D721Med (cell line): ENCODE measurements at regions not wholly inside any gene's neighbourhood (a gene's known extent, or its start where the extent isn't known, plus 50 kb on each side); places are given as distances from the start of the nearest gene placed in this dataset.

ENCODE experiments used
- DNase-seq: peaks from one replicate; pipeline ENCODE4 v3.0.0; 2011; ENCODE audit warnings: low spot score; ENCODE audit not compliant: insufficient read length
- FAIRE-seq: peaks from 2 replicates; lab custom pipeline; 2011; peaks lifted over from hg19 to GRCh38; lab: Jason Lieb, UNC
- TF ChIP-seq, protein P1 (sequence below): IDR thresholded peaks from 2 replicates; pipeline ENCODE4 v1.5.1; 2012; ENCODE audit warnings: mild to moderate bottlenecking, control low read depth; ENCODE audit not compliant: insufficient read depth; ENCODE audit errors: missing control alignments

DNA sequence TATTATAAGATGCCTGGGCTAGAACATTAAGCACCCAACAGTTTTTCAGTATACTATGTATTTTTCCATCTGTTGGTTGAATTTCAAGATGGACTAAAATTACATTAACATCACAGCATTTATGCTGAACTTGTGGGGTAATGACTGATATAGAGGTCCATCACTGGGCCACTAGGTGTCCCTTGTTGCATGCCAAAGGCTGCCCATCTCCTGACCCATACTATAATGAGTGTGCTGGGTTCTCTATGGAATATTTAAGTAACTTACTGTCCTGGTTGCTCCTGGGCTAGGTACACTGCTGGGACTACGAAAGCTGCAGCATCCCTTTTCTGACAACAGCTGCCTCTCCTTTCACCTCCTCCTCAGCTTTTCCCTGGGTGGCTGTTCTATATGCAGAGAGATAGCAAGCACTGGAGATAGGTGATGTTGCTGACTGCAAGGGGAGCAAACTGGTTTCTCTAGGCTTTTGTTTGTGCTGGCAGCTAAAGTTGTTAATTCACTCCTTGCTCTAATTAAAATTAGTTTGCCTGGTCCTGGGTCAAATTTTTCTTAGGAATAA lies 138.6 kb upstream of the TRHDE start:
- FAIRE-seq (no peak), DNase-seq (no peak)

DNA sequence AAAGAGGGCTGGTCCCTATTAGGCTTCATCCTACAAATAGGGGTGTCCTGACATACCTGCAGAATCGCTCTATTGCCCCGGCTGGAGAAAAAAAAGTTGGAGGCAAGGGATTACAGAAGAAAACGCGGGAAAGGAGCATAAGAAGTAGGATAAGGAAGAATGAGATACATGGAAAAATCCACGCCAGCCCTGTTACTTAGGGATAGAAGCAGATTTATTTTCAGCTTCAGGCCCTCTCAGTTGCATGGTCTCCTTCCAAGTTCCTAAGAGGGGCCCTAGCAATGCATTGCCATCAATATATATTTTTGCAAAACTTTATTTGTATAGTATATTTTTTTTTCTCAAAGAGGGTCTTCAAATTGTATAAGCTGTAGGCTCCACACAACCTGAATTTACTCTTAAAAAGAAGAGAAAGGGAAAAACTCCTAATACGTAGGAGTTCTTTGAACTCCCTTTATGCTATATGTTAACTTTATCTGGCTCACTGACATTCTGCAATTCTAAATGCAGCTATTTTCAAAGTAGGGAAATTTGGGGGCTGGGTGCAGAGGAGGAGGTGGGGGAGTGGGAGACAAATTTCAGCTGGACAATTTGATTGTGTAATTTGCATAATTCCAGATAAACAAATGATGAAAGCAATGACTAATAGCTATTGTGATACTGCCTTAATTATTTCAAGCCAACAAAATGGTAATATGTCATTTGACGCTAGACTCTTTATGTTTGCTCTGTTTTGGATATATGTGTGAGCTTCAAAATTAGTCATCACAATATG lies 137.7 kb upstream of the TRHDE start:
- FAIRE-seq: no peak
- DNase-seq: no peak
- TF ChIP-seq, protein P1, sequence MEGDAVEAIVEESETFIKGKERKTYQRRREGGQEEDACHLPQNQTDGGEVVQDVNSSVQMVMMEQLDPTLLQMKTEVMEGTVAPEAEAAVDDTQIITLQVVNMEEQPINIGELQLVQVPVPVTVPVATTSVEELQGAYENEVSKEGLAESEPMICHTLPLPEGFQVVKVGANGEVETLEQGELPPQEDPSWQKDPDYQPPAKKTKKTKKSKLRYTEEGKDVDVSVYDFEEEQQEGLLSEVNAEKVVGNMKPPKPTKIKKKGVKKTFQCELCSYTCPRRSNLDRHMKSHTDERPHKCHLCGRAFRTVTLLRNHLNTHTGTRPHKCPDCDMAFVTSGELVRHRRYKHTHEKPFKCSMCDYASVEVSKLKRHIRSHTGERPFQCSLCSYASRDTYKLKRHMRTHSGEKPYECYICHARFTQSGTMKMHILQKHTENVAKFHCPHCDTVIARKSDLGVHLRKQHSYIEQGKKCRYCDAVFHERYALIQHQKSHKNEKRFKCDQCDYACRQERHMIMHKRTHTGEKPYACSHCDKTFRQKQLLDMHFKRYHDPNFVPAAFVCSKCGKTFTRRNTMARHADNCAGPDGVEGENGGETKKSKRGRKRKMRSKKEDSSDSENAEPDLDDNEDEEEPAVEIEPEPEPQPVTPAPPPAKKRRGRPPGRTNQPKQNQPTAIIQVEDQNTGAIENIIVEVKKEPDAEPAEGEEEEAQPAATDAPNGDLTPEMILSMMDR: no peak

More for the DNA sequence above, 138.6 kb upstream of the TRHDE start:
- TF ChIP-seq, protein P1: no peak

DNA sequence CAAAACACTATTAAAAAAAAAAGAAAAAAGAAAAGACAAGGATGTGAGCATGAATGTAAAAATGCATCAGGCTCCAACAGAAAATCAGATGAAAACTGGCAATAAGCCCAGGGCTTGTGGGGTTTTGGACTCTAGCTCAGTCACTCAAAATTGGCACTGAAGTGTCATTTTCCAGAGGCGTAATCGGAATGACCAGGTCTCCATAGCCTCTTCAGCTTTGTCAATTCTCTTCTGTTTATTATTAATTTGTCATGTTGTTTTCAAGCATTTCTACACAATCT lies 137.2 kb upstream of the TRHDE start:
- DNase-seq: no peak
- TF ChIP-seq, protein P1: no peak
- no peak for FAIRE-seq

DNA sequence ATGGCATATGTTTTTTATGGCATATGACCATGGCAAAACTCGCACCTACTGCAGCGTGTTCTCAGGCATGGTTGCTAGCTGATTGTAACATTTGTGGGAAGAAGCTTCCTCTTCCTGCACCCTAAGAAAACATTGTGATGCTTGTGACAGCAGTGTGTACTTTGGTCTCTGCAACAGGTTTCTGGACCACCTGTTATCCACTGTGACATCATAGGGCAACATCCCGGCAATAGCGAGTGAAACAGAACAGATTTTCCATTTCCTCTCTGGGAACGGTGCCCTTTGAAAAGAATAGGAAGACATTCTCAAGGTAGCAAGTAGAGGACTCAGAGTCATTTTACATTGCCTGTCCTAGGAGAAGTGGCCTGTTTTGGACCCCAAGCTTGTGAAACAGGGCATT lies 135.4 kb upstream of the TRHDE start:
- DNase-seq (no peak), FAIRE-seq (no peak)
- TF ChIP-seq, protein P1: no peak

DNA sequence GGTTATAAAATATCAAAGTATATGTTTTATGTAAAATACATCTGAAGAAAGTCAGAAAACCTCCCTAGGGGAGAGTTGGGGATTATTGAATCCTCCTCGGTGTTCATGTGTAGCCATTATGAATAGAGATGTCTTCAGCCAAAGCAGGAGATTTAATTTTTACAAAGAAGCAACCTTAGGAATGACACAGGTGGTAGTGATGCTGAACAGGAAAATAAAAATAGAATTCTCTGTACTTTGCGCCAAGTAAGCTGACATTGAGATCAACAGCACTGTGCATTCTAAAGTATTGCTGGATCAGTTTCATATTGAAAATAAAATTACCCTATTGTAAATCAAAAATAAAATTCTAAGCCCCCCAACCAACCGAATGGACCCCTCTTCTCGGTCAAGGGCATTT lies 132.8 kb upstream of the TRHDE start:
- no peak for DNase-seq
- TF ChIP-seq, protein P1: no peak
- FAIRE-seq: no peak

DNA sequence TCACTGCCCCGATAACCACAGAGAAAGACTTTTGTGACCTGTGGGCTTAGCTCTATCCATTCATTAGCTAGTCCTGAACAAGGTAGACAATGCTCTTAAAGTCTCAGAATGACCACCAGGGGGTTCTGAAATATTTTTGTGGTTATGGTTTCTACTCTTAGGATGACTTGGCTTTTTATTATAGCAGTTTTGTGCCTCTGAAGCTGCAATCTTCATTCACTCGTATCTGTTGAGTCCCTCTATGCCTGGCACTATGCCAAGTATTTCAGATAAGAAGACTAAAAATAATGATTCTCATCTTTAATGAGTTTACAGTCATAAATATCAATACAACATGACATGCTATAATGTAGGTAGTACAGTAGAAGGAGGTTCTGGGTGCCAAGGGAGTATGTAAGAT lies 130.8 kb upstream of the TRHDE start:
- FAIRE-seq: no peak
- DNase-seq: no peak
- TF ChIP-seq, protein P1: no peak

DNA sequence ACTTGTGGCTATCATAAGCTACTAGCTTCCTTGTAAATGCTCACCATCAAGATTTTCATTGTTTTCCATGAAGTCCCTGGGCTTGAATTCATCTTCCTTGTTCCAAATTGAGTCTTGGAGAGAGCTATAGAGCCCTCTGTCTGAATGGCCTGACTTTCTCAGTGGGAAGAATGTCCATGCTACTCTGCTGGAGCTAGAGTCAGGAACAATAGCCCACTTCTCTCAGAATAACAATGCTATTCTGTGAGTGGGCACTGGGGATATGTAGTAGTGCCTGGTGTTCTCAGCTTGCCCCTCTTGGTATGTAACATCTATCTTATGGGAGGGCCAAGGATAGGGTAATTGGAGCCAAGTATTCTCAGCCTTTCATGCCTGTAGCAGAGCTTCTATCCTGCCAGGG lies 127.6 kb upstream of the TRHDE start:
- FAIRE-seq: no peak
- no peak for DNase-seq
- TF ChIP-seq, protein P1: no peak
